ENCODE measurements at regions not wholly inside any gene's neighbourhood (a gene's known extent, or its start where the extent isn't known, plus 50 kb on each side); places are given as distances from the start of the nearest gene placed in this dataset.

- DNase-seq (ENCODE audit: low spot score): no peak
- BruUV-seq (replicated peaks): no TSS peak
- no peak overlapping the region for H3K4me3 ChIP-seq (ENCODE audit: low read depth, low read length, poor library complexity, severe bottlenecking)
- no peak for TF ChIP-seq EZH2 (IDR thresholded peaks at IDR 0.05; ENCODE audit: borderline replicate concordance, low read depth, low read length, poor library complexity, severe bottlenecking)
- no peak for TF ChIP-seq CTCF (conservative IDR thresholded peaks at IDR 0.05; ENCODE audit: low read depth, low read length)
- H3K4me1 ChIP-seq (ENCODE audit: insufficient read depth, low read length, poor library complexity, severe bottlenecking): no peaks in the 10 kb centered on the region
- intact Hi-C loops (cut with micrococcal nuclease; ENCODE audit: unreplicated experiment): no loop called here
- peaks cover 14% of the 10 kb centered on the region for H3K27me3 ChIP-seq (replicated peaks; ENCODE audit: insufficient read depth, low read depth, low read length, poor library complexity)
- H3K27ac ChIP-seq (ENCODE audit: low read depth, low read length, poor library complexity, severe bottlenecking): no peak overlapping the region
- POLR2A ChIA-PET (ENCODE audit: low non-redundant PET): no interaction called here
- H3K36me3 ChIP-seq (ENCODE audit: insufficient read depth, low read length, poor library complexity, severe bottlenecking): no peaks in the 10 kb centered on the region
- H3K9me3 ChIP-seq (ENCODE audit: low read depth, low read length, poor library complexity, severe bottlenecking): no peaks in the 10 kb centered on the region
- CTCF ChIA-PET: no interaction called here
These were observed 67.0 kb upstream of the ZNF804B start for GRCh38 chr7:88692493-88692892.

- Histone ChIP-seq H3K27me3 (replicated peaks; ENCODE audit: insufficient read depth, low read depth, low read length, poor library complexity) (peaks cover 14% of the 10 kb centered on the region), H3K36me3 (ENCODE audit: insufficient read depth, low read length, poor library complexity, severe bottlenecking) (no peaks in the 10 kb centered on the region), H3K27ac (ENCODE audit: low read depth, low read length, poor library complexity, severe bottlenecking) (no peak overlapping the region), H3K4me1 (ENCODE audit: insufficient read depth, low read length, poor library complexity, severe bottlenecking) (no peaks in the 10 kb centered on the region), H3K9me3 (ENCODE audit: low read depth, low read length, poor library complexity, severe bottlenecking) (no peaks in the 10 kb centered on the region), H3K4me3 (ENCODE audit: low read depth, low read length, poor library complexity, severe bottlenecking) (no peak overlapping the region)
- TF ChIP-seq CTCF (conservative IDR thresholded peaks at IDR 0.05; ENCODE audit: low read depth, low read length) (no peak), EZH2 (IDR thresholded peaks at IDR 0.05; ENCODE audit: borderline replicate concordance, low read depth, low read length, poor library complexity, severe bottlenecking) (no peak)
- DNase-seq (ENCODE audit: low spot score): no peak
- CTCF ChIA-PET: no interaction called here
- intact Hi-C loops (cut with micrococcal nuclease; ENCODE audit: unreplicated experiment): no loop called here
- POLR2A ChIA-PET (ENCODE audit: low non-redundant PET): no interaction called here
- BruUV-seq (replicated peaks): no TSS peak
These were observed 69.7 kb upstream of the ZNF804B start for GRCh38 chr7:88689821-88690220.

- Histone ChIP-seq H3K27ac (ENCODE audit: low read depth, low read length, poor library complexity, severe bottlenecking) (no peak overlapping the region), H3K27me3 (replicated peaks; ENCODE audit: insufficient read depth, low read depth, low read length, poor library complexity) (peaks cover 14% of the 10 kb centered on the region), H3K4me1 (ENCODE audit: insufficient read depth, low read length, poor library complexity, severe bottlenecking) (no peaks in the 10 kb centered on the region), H3K4me3 (ENCODE audit: low read depth, low read length, poor library complexity, severe bottlenecking) (no peak overlapping the region), H3K9me3 (ENCODE audit: low read depth, low read length, poor library complexity, severe bottlenecking) (no peaks in the 10 kb centered on the region), H3K36me3 (ENCODE audit: insufficient read depth, low read length, poor library complexity, severe bottlenecking) (no peaks in the 10 kb centered on the region)
- no peak for TF ChIP-seq EZH2 (IDR thresholded peaks at IDR 0.05; ENCODE audit: borderline replicate concordance, low read depth, low read length, poor library complexity, severe bottlenecking)
- TF ChIP-seq CTCF (conservative IDR thresholded peaks at IDR 0.05; ENCODE audit: low read depth, low read length): no peak
- no peak for DNase-seq (ENCODE audit: low spot score)
- POLR2A ChIA-PET (ENCODE audit: low non-redundant PET): no interaction called here
- CTCF ChIA-PET: no interaction called here
- intact Hi-C loops (cut with micrococcal nuclease; ENCODE audit: unreplicated experiment): no loop called here
- no TSS peak for BruUV-seq (replicated peaks)
These were observed 71.3 kb upstream of the ZNF804B start for GRCh38 chr7:88688222-88688621.

All from A673 (cell line).